HCT116 (cell line): ENCODE measurements at regions not wholly inside any gene's neighbourhood (a gene's known extent, or its start where the extent isn't known, plus 50 kb on each side); places are given as distances from the start of the nearest gene placed in this dataset.

ENCODE experiments used
- EZH2phosphoT487 ChIP-seq: fragments of 200-600 bp; IDR thresholded peaks from 2 replicates; pipeline ENCODE4 v1.6.1; 2018; ENCODE audit warnings: antibody characterized with exemption, borderline replicate concordance
- POLR2A ChIP-seq: IDR thresholded peaks from 2 replicates; pipeline ENCODE4 v1.7.0; 2011; ENCODE audit warnings: borderline replicate concordance; ENCODE audit not compliant: insufficient read depth, insufficient read length; ENCODE audit errors: extremely low read depth

GRCh38 chr6:125612345-125612846 is 137.0 kb upstream of the HEY2 start:
- TF ChIP-seq EZH2phosphoT487 (no peak), POLR2A (no peak)
